ENCODE measurements at regions not wholly inside any gene's neighbourhood (a gene's known extent, or its start where the extent isn't known, plus 50 kb on each side); places are given as distances from the start of the nearest gene placed in this dataset.

DNA sequence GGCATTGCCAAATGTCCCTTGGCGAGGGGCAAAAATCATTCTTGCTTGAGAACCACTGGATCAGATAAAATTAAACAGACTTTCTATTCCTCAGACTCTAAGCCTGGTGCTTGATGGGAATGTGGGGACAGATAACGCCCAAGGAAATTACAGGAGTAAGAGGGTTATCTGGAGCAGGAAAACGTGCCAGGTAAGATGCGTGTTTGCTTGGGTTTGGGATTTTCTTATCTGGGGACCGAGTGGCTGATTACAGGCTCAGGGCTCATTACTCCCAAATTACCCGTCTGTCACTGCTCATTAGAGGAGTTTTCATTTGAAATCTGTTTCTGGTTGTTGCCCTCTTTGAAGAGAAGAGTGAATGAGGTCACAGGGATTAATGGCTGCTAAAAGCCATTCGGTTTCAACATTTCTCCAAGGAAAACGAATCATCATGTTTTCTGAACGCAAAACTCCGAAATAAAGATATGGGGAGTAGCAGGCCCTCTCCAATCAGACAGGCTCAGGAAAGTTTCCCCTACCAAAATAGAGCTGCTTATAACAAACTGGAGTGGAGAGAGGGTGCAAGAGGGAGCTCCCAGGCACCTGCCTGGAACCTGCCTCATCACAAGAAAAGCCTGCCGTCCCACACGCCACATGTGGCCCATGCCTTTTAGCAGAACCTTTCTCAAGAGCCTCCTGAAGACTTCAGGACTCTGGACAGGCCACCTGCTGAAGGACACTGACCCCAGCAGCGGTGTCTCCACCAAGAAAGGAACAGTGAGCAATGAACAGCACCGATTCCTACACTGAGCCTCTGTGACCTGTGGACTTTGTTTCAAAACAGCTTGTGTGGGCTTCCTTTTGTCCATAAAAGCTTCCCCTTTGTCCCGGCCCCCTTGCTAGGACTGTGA lies 136.4 kb downstream of the ICE1 start:
- DNase-seq (ENCODE audit: low spot score) = no peak
- TF ChIP-seq, protein P1, sequence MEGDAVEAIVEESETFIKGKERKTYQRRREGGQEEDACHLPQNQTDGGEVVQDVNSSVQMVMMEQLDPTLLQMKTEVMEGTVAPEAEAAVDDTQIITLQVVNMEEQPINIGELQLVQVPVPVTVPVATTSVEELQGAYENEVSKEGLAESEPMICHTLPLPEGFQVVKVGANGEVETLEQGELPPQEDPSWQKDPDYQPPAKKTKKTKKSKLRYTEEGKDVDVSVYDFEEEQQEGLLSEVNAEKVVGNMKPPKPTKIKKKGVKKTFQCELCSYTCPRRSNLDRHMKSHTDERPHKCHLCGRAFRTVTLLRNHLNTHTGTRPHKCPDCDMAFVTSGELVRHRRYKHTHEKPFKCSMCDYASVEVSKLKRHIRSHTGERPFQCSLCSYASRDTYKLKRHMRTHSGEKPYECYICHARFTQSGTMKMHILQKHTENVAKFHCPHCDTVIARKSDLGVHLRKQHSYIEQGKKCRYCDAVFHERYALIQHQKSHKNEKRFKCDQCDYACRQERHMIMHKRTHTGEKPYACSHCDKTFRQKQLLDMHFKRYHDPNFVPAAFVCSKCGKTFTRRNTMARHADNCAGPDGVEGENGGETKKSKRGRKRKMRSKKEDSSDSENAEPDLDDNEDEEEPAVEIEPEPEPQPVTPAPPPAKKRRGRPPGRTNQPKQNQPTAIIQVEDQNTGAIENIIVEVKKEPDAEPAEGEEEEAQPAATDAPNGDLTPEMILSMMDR (IDR thresholded peaks at IDR 0.05) = no peak
- Histone ChIP-seq H3K27ac (no peak overlapping the region), H3K4me3 (no peak overlapping the region), H3K27me3 (no peaks in the 10 kb centered on the region), H3K9me3 (no peaks in the 10 kb centered on the region), H3K36me3 (no peaks in the 10 kb centered on the region), H3K4me1 (no peaks in the 10 kb centered on the region)

DNA sequence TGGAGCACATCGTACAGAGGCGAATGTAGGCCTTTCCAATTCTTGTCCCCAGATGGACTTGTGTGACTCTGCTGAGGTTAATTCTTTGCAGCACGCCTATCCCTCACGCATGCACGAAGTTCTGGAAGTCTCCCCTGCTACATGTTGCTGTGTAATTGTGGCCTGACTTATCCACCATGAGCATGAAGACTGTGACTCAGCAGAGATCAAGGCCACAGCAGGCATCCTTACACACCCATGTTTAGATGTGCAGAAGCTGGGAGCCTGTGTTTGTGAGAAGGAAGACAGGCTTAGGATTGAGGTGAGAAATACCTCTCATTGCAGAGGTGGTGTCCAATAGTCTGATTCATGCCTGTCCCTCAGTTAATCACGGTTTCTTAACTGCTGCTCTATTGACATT lies 135.6 kb downstream of the ICE1 start:
- Histone ChIP-seq H3K4me3 (no peak overlapping the region), H3K36me3 (no peaks in the 10 kb centered on the region), H3K4me1 (no peaks in the 10 kb centered on the region), H3K27me3 (no peaks in the 10 kb centered on the region), H3K27ac (no peak overlapping the region), H3K9me3 (no peaks in the 10 kb centered on the region)
- no peak for DNase-seq (ENCODE audit: low spot score)
- TF ChIP-seq, protein P1 (IDR thresholded peaks at IDR 0.05) = no peak

DNA sequence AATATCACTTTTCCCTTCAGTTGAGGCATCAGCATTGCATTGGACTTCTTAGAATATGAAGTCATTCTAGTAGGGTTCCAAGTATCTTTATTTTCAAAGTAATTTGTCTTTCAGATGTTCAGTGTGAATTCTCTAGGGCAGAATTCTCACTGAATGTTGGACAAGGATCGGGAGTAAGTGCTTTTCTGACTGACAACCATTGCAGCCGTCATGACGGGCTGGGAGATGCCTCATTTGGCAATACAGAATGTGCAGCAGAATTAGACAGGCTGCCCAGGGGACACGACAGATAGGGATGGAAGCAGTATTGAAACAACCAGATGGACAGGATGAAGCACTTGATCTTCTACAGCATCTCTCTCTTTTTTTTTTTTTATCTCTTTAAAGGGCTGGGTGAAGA lies 129.0 kb downstream of the ICE1 start:
- Histone ChIP-seq H3K4me1 (no peaks in the 10 kb centered on the region), H3K27me3 (no peaks in the 10 kb centered on the region), H3K4me3 (no peak overlapping the region), H3K9me3 (no peaks in the 10 kb centered on the region), H3K27ac (no peak overlapping the region), H3K36me3 (no peaks in the 10 kb centered on the region)
- no peak for DNase-seq (ENCODE audit: low spot score)
- TF ChIP-seq, protein P1 (IDR thresholded peaks at IDR 0.05) = no peak

DNA sequence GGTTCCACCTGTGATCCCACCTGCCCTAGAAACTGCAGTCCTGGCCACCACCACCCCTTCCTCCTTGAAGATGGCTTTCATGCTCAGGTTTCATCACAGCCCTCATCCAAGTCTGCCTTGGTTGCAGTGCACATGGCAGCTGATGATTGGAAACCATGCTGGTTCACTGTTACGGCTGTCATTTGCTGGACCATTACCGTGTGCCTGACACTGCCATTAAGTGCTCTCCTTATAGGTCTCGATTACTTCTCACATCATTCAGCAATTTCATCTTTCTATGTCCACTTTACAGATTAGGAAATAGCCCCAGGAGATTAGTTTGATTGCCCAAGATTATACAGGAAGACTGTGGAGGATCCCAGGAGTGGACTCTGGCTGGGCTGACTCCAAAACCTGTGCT lies 123.9 kb downstream of the ICE1 start:
- TF ChIP-seq, protein P1 (IDR thresholded peaks at IDR 0.05) = no peak
- no peak for DNase-seq (ENCODE audit: low spot score)
- no peak overlapping the region for H3K27ac ChIP-seq
- H3K4me3 ChIP-seq = no peak overlapping the region
- no peaks in the 10 kb centered on the region for H3K9me3 ChIP-seq
- H3K27me3 ChIP-seq = no peaks in the 10 kb centered on the region
- H3K4me1 ChIP-seq = no peaks in the 10 kb centered on the region
- no peaks in the 10 kb centered on the region for H3K36me3 ChIP-seq

DNA sequence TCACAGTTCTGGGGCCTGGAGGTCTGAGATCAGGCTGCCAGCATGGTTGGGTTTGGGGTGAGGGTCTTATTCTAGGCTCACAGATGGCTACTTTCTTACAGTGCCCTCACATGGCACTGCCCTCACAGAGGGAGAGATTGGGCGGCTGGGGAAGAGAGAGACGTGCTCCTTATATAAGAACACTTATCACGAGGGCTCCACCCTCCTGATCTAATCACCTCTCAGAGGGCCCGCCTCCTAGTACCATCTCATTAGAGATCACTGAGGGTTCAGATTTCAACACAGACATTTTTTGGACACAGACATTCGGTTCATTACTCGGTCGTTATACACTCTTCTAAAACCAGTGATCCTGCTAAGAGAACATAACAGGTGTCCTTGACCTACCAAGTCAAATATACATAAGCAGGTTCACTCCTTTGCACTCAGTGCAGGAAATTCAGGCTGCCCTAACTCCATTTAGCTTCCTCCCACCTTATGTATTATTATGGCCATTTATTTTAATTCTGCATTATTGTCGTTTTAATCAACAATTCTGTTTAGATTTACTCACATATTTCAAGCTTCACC lies 121.7 kb downstream of the ICE1 start:
- no peak for DNase-seq (ENCODE audit: low spot score)
- no peak overlapping the region for H3K4me3 ChIP-seq
- no peaks in the 10 kb centered on the region for H3K9me3 ChIP-seq
- no peaks in the 10 kb centered on the region for H3K4me1 ChIP-seq
- no peak overlapping the region for H3K27ac ChIP-seq
- no peaks in the 10 kb centered on the region for H3K27me3 ChIP-seq
- TF ChIP-seq, protein P1 (IDR thresholded peaks at IDR 0.05) = no peak
- no peaks in the 10 kb centered on the region for H3K36me3 ChIP-seq

Measured in right atrium auricular region (tissue), 2 donors.